Esophagus muscularis mucosa (tissue), 4 donors: ENCODE measurements at regions not wholly inside any gene's neighbourhood (a gene's known extent, or its start where the extent isn't known, plus 50 kb on each side); places are given as distances from the start of the nearest gene placed in this dataset.

Source experiments
- DNase-seq: peaks from one replicate; pipeline ENCODE4 v3.0.0-alpha.2; 2017; ENCODE audit errors: extremely low spot score
- H3K27ac ChIP-seq, 4 donors: fragments of 200-600 bp; sonication (generic); replicated peaks in 1 of 4; 1 replicate in 3 of 4; 2 replicates in 1 of 4; pipeline ENCODE4 v1.5.1; 2016 to 2019; ENCODE audit warnings: mild to moderate bottlenecking in 1 of 4
- H3K27me3 ChIP-seq, 4 donors: fragments of 200-600 bp; sonication (generic); one replicate each; pipeline versions ENCODE4 v1.5.1 to v1.6.0; 2016 to 2019
- H3K36me3 ChIP-seq, 4 donors: fragments of 200-600 bp; sonication (generic); one replicate each; pipeline ENCODE4 v1.5.1; 2016 to 2019
- H3K4me1 ChIP-seq, 4 donors: fragments of 200-600 bp; sonication (generic); one replicate each; pipeline ENCODE4 v1.5.1; 2016 to 2019
- H3K4me3 ChIP-seq, 4 donors: fragments of 200-600 bp; sonication (generic); 1 replicate in 2 of 4; 2 replicates in 2 of 4; pipeline ENCODE4 v1.5.1; 2016 to 2019; ENCODE audit warnings: mild to moderate bottlenecking in 4 of 4, moderate library complexity in 1 of 4
- H3K9me3 ChIP-seq, 4 donors: fragments of 200-600 bp; sonication (generic); 1 replicate in 3 of 4; 2 replicates in 1 of 4; pipeline ENCODE4 v1.5.1; 2016 to 2019
- EP300 ChIP-seq: sonication (generic); formaldehyde crosslinking; IDR thresholded peaks from one replicate; pipeline ENCODE4 v1.6.1; 2017; ENCODE audit warnings: antibody characterized with exemption
- POLR2A ChIP-seq: fragments of 450-650 bp; IDR thresholded peaks from one replicate; pipeline ENCODE4 v1.6.1; 2017; ENCODE audit warnings: antibody characterized with exemption, moderate library complexity, mild to moderate bottlenecking, low read depth
- POLR2AphosphoS5 ChIP-seq, 2 donors: sonication (generic); formaldehyde crosslinking; IDR thresholded peaks; one replicate each; pipeline ENCODE4 v1.6.1; 2017; ENCODE audit warnings: antibody characterized with exemption in 2 of 2
- WGBS: methylation state at CpG from one replicate; pipeline ENCODE4 v1.1.5; 2018; 5-methylcytosine and 5-hydroxymethylcytosine counted together
- intact Hi-C: fragments of 100-400 bp; cut with DNase I; formaldehyde crosslinking; loops from one replicate; pipeline ENCODE4 v1.15.1; 2023
- TF ChIP-seq, protein P1 (sequence below), 3 experiments: fragments of 200-600 bp in 2 of 3; fragments of 450-650 bp in 1 of 3; sonication (generic) in 2 of 3; IDR thresholded peaks; one replicate each; pipeline ENCODE4 v1.5.1; 2017 to 2019; ENCODE audit warnings: antibody characterized with exemption in 3 of 3, mild to moderate bottlenecking in 2 of 3, moderate library complexity in 1 of 3

DNA sequence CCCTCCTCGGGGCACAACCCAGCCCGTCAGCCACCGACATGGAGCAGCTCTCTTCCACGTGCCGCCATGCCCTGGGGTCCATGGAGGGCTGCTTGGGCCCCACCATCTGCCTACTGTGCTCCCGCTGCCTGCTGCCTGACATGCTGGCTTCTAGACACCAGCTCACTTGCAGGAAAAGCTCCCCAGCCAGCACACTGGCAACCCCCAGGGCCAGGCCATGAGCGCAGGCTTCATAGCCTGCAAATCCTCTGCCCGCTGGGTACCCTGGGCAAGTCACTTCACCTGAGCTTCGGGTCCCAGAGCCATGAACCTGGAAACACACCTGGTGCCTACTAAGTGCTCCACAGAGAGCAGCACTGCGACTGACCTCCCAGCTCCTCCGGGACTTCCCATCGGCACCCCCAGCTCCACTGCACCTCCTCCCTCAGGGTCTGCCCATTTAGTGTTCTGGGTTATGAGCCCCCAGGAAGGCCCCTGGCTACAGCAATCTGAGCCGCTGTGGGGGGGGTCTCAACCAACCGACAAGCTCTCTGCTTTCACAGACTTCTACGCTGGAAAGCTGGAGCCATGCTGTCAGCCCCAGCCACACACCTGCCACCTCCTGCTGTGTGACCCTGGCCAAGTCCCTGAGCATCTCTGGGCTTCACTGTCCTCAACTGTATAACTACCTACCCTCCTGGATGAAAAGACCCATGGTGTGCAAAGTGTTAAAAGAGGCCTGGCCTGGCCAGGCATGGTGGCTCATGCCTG lies 139.2 kb downstream of the CRYBB2 start:
- intact Hi-C loops: no loop called here
- DNase-seq: no peak
- TF ChIP-seq POLR2AphosphoS5 (IDR thresholded peaks at IDR 0.05) (no peak), POLR2A (no peak), EP300 (no peak)
- TF ChIP-seq, protein P1, sequence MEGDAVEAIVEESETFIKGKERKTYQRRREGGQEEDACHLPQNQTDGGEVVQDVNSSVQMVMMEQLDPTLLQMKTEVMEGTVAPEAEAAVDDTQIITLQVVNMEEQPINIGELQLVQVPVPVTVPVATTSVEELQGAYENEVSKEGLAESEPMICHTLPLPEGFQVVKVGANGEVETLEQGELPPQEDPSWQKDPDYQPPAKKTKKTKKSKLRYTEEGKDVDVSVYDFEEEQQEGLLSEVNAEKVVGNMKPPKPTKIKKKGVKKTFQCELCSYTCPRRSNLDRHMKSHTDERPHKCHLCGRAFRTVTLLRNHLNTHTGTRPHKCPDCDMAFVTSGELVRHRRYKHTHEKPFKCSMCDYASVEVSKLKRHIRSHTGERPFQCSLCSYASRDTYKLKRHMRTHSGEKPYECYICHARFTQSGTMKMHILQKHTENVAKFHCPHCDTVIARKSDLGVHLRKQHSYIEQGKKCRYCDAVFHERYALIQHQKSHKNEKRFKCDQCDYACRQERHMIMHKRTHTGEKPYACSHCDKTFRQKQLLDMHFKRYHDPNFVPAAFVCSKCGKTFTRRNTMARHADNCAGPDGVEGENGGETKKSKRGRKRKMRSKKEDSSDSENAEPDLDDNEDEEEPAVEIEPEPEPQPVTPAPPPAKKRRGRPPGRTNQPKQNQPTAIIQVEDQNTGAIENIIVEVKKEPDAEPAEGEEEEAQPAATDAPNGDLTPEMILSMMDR (IDR thresholded peaks at IDR 0.05): no peak
- no peak overlapping the region for H3K4me3 ChIP-seq
- H3K9me3 ChIP-seq: no peaks in the 10 kb centered on the region
- H3K36me3 ChIP-seq: peaks cover 42 to 73% (median 68%) of the 10 kb centered on the region in 4 donors
- 87% methylated on average over 10 of the region's 15 CpGs for WGBS
- no peaks in the 10 kb centered on the region for H3K27me3 ChIP-seq
- peaks cover 4 to 21% (median 16%) of the 10 kb centered on the region in 4 donors for H3K4me1 ChIP-seq
- H3K27ac ChIP-seq: no peak overlapping the region

DNA sequence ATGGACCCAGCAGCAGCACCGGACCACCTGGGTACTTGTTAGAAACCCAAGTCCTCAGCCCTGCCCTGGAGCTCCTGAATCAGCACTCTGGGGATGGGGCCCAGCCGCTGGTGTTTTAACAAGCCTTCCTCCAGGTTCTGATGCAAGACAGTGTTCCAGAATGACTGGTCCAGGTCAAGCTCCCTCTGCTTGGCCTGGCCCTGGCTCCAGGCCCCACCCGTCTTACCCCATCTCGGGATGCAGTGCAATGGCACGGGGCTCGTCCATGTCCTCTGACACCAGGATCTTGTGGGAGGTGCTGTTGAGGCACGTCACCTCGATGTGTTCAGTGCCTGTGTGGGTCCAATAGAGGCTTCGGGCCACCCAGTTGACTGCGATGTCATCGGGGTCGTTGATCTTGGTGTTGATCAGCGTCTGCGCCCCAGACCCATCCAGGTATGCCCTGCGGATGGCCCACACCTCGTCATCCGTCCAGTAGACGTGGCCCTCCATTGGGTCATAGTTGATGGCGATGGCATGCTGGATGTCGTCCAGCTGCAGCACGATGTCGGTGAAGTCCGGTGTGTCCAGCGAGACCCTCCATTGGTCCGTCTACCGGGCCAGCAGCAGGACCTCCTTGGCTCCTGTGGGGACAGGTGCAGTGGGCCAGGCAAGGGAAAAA lies 140.3 kb downstream of the CRYBB2 start:
- TF ChIP-seq POLR2AphosphoS5 (IDR thresholded peaks at IDR 0.05) (no peak), EP300 (no peak), POLR2A (no peak)
- TF ChIP-seq, protein P1 (IDR thresholded peaks at IDR 0.05): no peak
- no peak overlapping the region for H3K27ac ChIP-seq
- no peak overlapping the region for H3K4me3 ChIP-seq
- H3K36me3 ChIP-seq: peaks cover 31 to 63% (median 57%) of the 10 kb centered on the region in 4 donors
- H3K4me1 ChIP-seq: peaks cover 9 to 32% (median 27%) of the 10 kb centered on the region in 4 donors
- DNase-seq: no peak
- no peaks in the 10 kb centered on the region for H3K27me3 ChIP-seq
- intact Hi-C loops: loop anchor here (5.0 kb wide), 2 partner anchors 48 to 93 kb away; no protein-coding TSS in a partner anchor
- 100% methylated on average over 7 of the region's 26 CpGs for WGBS
- H3K9me3 ChIP-seq: no peaks in the 10 kb centered on the region

DNA sequence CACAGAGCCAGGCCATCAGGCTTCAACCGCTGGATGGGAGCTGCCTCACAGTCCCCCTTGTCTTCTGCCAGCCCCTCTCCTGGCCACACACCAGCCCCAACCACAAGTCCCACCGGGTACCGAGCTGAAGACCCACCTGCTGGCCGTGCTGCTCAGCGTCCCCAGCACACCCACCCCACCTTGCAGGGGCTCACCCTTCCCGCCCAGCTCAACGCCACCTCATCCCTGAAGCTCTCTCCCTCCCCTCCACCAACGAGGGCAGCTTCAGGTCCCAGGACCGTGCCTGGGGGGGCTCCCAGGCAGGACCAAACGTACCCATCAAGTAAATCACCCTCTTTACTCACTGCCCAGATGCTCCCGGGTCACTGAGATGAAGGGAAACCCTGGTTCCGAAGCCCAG lies 141.0 kb downstream of the CRYBB2 start:
- intact Hi-C loops: loop anchor here (5.0 kb wide), 2 partner anchors 47 to 92 kb away; no protein-coding TSS in a partner anchor
- Histone ChIP-seq H3K27me3 (no peaks in the 10 kb centered on the region), H3K4me3 (no peak overlapping the region), H3K27ac (no peak overlapping the region), H3K4me1 (peaks cover 16 to 39% (median 34%) of the 10 kb centered on the region in 4 donors), H3K36me3 (peaks cover 30 to 58% (median 50%) of the 10 kb centered on the region in 4 donors), H3K9me3 (no peaks in the 10 kb centered on the region)
- TF ChIP-seq EP300: no peak
- no peak for DNase-seq
- WGBS: 95% methylated on average over 9 of the region's 12 CpGs

DNA sequence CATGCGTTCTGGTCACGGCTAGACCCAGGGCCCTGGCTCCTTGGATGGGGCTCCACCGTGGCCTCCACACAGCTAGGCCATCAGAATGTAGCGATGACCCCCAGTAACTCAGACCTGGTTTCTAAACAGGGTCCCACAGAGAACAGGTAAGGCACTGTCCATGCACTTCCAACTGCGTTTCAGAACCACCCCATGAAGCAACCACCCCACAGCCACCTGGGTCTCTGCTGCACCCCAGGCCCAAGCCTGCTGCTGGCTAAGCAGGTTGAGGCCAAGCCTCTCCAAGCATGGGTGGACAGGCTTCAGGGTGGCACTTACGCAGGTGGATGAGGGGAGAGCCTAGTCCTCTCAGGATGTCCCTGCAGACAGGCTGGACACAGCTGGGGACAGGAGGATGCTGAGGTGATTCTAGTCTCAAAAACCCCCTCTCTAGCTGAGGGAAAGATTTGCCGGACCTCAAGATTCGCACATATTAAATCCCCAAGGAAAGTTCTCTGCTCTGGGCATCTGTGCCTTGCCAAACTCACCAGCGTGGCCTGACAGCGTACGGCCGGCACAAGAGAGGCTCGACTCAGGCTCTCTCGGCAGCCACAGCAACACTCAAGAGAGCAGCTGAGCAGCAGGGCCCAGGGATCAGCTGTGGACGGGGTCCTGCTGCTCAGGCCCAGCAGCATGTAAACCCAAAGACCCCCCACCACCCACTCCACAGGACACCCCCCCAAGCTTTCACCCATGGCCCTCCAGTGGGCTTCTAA lies 141.6 kb downstream of the CRYBB2 start:
- DNase-seq: no peak

More for the DNA sequence above, 141.6 kb downstream of the CRYBB2 start:
- Histone ChIP-seq H3K36me3 (peaks cover 26 to 52% (median 43%) of the 10 kb centered on the region in 4 donors), H3K27me3 (no peaks in the 10 kb centered on the region), H3K4me3 (no peak overlapping the region), H3K4me1 (peaks cover 23 to 46% (median 41%) of the 10 kb centered on the region in 4 donors), H3K27ac (no peak overlapping the region), H3K9me3 (no peaks in the 10 kb centered on the region)
- no peak for TF ChIP-seq POLR2A
- no peak for TF ChIP-seq POLR2AphosphoS5 (IDR thresholded peaks at IDR 0.05)
- TF ChIP-seq EP300: no peak
- TF ChIP-seq, protein P1 (IDR thresholded peaks at IDR 0.05): no peak
- 88% methylated on average over 11 of the region's 15 CpGs for WGBS
- intact Hi-C loops: loop anchor here (5.0 kb wide), 2 partner anchors 46 to 91 kb away; no protein-coding TSS in a partner anchor
